NCI-H1092 treated with DMSO at 0.1 percent for 48 hours (cell line): ENCODE measurements at regions not wholly inside any gene's neighbourhood (a gene's known extent, or its start where the extent isn't known, plus 50 kb on each side); places are given as distances from the start of the nearest gene placed in this dataset.
A peak's percentile ranks its signal among the peaks of the same experiment; 100 is the strongest.
"Not testable (repeated sequence)": the region's sequence is repeated elsewhere in the genome, so short reads cannot be mapped to it uniquely, and the experiment has no call there.

ENCODE experiments used
- DNase-seq: peaks from one replicate; lab custom pipeline; 2025; lab: John Stamatoyannopoulos, UW

DNA sequence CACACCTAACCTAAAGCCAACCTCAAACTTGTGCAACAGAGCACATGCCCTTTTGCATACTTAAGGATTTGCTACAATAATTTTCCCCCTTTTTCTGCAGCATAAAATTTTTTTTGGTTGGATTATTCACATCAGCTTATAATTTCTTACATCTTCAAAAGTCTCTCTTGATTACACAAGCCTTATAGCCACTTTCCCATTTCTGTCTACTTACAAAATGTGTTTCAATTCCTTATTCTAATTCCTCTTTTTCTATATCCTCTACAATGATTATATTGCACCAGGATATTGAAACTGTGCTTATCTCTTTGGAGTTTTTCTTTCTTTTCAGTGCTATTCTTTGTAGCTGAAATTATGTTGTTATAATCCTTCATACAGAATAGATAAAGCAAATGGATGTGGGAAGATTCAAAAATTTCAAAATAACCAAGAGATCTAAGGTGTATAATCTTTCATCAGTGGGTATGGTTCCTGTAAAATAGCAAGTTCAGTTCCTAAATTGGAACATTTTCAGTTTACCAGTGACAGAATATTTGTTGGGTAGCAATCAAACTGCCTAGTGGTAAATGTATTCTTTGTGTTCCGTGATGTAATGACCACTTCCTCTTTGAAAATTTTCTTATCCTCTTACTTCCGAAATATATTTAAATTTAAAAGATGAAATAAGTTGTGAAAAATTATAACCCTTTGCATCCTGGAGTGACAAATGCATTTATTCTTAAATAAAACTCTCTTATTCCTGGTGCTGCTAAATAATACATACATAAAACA lies 386.8 kb upstream of the CHD1 start:
- no peak for DNase-seq

DNA sequence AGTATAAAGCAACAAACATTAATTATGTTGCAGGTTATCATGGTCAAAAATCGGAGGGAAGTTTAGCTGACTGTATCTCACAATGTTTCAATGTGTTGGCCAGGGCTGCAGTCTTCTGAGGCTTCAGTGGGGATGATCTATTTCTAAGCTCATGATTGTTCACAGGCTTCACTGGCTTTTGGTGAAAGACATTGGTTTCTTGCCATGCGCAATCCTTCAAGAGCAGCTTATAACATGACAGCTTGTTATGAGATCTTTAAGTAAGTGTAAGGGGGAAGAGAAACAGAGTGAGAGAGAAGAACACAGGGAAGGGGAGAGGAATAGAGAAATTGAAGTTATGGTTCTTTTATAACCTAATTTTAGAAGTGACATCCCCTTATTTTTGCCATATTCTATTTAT lies 385.9 kb upstream of the CHD1 start:
- no peak for DNase-seq

DNA sequence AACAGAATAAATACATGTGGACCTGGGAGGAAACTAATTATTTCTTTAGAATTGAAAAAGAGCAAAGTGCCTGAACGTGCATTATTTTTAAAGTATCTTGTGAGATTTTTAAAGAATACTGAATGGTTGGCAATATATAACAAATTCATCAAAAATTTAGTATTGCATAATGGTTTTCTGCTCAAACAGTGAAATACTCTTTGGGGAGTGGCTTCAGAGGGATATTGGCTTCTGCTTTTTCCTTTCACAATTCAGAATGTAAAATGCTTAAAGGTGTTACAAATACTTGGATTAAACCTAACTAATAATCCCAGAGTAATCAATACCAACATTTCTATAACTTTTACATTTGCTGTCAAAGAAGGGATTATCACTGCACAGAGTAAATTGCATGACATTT lies 379.3 kb upstream of the CHD1 start:
- no peak for DNase-seq

DNA sequence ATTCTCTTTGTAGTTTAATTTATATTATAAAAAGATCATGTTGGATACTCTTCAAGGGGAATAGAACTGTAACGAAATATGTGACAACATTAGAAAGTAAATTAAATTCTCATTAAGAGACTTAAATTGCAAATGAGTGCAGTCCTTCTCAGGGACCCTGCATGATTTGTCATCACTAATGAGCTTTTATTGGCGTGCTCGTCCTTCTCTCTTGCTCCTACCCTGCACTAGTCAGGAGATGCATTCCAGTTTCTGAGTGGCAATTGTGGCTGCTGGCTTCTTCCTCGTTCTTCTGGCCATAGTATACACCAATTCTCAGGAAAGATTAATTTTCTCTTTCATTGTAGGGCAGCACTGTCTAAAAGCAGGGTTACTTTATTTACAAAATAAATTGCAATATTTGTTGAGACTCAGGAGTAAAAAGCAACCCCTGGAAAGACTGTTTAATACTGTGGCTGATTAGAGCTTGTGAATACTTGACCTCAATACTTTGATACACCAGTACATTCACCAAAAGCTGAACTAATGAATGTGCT lies 376.3 kb upstream of the CHD1 start:
- no peak for DNase-seq

DNA sequence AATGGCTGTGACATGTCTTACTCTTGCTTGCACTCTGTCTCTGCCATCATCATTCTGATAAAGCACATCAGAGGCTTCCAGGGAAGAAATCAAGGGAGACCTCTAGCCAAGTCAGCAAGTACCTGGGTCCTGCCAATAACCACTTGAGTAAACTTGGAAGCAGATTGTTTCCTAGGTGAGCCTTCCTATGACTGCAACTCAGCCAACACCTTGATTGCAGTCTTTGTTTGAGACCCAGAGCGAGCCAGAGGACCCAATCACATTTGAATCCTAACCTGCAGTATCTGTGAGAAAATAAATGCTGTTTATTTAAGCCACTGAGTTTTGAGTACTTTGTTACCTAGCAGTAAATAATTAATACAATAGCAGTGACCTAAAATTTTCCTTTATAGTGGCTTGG lies 356.8 kb upstream of the CHD1 start:
- DNase-seq: no peak

DNA sequence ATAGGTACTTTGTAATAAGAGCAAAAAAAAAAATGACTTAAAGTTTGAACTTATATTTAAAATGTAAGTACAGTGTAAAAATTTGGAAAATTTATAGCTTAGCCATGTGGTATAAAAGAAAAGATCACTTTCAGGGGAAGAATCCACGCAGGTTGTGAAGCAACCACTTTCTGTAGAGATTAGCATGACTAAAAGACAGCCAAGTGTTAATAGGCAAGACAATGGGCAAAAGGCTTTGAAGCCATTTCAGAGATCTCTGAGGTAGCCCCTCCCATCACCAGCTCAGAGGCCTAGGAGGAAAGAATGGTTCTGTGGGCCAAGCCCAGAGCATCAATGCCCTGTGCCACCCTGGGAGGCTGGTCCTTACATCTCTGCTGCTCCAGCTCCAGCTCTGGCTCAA lies 346.3 kb upstream of the CHD1 start:
- no peak for DNase-seq

DNA sequence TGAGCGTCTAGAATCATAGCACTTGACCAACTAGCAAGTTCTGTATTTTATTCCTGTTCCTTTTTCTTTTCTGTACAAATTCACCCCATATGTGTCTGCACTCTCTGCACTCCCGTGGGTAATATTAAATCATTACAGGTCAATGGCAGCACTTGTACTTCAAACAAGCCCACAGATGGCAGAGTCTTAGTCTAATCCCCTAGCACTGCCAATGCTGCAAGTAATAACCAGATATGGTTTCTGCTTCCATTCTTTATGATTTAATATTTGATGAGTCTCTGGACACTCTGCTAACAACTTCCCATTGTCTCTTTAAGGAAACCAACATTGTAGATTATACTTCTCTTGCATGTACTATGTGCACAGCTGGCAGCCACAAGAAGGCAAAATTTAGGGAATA lies 343.8 kb upstream of the CHD1 start:
- peak; percentile 7 for DNase-seq

DNA sequence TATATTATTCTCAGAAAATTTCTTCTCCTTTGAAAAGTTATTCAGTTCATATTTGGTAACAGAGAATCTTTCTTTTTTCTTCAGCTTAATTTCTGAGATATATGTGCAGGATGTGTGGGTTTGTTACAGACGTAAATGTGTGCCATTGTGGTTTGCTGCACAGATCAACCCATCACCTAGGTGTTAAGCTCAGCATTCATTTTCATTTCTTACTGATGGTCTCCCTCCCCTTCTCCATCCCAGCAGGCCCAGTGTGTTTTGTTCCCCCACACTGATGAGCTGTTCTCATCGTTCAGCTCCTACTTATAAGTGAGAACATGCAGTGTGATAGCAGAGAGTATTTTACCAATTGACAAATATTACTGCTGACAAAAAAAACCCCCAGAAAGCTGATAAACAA lies 330.0 kb upstream of the CHD1 start:
- no peak for DNase-seq

DNA sequence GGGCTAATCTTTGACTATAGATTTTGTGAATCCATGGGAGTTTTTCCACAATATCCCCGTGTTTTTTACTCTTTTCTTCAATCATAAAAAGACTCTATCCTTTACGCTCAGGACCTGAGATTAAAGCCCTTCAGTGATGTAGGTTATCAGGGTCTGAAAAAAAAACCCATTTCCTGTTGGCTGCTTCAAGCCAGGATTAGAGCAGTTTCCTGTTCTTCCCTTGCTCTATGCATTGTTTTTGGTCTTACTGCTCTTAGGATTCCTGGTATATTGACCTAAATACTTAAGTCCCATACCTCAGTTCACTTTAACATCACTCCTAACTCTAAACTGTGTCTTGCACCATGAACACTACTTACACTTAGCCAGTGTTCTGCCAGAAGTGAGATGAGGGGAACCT lies 319.3 kb upstream of the CHD1 start:
- no peak for DNase-seq

DNA sequence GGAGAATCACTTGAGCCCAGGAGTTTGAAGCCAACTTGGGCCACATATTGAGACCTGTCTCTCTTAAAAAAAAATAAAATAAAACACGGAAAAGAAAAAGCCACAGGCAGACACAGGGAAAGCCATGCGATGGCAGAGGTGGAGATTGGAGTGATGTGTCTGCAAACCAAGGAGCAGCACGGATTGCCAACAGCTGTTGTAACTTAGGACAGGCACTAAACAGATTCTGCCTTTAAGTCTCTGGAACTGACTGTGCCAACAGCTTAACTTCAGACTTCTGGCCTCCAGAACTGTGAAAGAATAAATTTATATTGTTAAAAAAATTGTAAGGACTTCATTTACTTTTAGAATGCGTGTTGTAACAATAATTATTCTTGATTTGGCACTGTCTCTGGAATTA lies 318.5 kb upstream of the CHD1 start:
- DNase-seq: no peak

DNA sequence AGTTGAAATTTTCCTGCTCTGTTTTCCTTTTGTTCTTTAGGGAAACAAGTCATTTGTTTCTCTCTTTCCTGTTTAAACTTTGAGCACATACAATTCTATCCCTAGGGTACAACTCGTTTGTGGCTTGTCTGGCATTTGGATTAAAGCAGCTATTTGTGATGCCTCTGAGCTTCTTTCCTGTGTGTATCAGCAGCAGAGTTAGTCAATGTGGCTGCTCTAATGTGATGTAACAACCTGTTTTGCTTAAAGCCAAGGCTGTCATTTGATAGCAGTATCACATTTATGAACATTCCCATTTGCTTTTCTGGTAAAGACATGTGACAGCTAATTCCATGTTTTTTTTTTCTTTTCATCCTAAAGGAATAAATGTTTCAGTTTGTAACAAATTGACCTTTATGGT lies 314.3 kb upstream of the CHD1 start:
- no peak for DNase-seq

DNA sequence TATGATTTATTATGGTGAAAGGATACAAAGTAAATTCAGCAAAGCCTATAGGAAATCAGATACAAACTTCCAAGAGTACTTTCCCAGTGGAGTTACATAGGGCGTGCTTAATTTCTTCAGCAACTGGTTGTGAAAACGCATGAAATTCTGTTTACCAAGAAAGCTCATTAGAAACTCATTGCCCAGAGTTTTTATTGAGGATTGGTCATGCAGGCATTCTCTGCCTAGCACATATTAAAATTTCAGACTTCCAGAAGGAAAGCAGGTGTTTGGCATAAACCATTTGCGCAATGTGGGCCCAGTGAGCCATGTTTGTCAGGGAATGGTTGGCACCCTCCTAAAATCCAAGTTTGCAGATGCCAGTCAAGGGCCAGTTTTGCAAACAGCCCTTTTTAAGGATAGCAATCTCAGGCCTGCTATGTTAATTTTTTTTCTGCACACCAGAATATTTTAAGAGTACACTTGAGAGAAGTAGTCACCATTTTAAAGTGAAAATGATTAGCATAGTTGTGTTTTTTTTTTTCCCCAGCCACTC lies 311.1 kb upstream of the CHD1 start:
- no peak for DNase-seq

DNA sequence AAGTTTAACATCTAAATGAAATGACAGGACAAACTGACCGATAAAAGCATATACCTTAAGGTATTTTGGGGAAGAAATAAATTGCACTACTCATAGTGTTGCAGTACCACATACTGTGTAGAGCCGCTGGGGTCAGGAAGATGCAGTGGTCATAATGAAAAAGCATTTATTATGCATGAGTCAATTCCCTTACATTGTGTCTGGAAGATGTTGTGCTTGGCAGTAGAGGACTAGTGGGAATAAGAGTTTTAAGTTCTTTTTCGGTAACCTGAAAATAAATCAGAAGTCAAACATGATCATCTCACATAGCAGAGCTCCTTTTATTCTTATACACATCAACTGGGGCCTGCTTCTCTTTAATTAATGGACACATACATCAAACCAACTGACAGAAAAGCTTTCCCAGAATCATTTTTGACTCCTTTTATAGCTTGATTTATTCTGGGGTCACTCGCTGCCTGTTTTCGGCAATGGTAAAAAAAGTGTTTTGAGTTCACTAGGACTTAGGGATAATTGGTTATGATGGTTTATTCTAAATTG lies 262.5 kb upstream of the CHD1 start:
- no peak for DNase-seq

DNA sequence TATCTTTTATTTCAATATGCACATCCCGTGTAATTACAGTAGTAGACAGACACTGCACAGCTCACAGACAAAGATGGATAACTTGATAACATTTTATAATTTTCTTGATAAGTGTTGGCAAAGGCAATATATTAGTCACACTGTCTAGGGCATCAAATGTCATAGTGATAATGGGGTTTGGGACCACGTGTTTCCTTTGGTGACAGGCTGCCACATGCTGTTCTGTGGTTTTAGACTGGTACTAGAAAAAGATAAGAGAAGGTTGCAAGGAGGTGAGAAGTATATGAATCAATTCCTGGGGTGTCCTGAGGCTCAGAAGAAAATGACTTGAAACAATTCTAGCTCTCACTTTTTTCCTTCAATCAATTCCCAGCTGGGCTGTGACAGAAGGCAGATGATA lies 258.8 kb upstream of the CHD1 start:
- DNase-seq: no peak

DNA sequence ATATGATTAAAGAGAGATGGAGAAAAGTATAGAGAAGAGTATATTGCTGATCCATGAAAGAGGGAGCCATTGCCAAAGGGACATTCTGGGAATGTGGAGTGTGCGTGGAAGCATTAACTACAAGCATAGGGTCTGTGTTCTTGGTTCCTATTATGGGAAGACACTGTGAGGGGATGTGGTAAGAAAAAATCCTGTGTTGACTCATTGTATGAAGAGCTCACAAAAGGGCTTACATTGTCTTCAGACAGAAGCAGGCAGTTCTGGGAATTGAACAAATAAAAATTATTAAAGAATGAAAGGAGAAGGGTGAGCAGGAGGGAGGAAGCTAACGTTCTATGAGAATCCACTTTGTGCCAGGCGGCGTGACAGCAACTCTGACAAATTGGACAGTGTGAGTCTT lies 250.4 kb upstream of the CHD1 start:
- no peak for DNase-seq

DNA sequence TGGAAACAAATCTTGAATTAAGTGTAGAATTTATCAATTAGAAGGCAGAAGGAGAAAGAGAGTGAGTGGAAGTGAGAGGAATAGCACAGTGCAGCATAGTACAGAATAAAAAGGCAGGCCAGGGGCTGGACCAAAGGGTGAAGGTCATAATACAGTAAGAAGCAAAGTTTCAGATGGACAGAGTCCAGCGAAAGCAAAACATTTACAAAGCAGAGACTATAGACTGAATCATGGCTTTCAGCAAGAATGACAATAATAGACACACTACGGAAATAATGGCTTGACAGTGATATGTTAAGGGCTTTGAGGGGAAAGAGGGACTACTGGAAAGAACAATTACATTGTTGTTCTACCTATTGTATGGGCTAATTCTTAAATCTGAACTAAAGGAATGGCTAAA lies 249.0 kb upstream of the CHD1 start:
- no peak for DNase-seq

DNA sequence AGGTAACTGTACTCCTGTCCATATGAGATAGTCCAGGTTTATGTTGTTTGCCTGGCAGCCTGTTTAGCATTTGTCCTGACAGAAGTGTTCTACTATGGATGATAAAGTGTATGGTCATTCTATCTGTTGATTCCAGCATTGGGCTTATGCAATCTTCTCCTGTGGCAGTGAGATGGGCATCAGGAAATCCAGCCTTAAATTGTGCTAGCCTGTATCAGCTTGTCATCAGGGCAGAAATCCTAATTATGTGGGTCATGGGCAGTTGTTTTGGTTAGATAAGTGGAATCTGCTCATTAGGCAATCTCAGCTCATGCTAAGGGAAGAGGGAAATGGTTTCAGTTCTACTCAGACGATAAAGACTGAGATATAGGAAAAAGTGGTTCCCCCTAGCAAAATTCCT lies 247.4 kb upstream of the CHD1 start:
- DNase-seq: no peak

DNA sequence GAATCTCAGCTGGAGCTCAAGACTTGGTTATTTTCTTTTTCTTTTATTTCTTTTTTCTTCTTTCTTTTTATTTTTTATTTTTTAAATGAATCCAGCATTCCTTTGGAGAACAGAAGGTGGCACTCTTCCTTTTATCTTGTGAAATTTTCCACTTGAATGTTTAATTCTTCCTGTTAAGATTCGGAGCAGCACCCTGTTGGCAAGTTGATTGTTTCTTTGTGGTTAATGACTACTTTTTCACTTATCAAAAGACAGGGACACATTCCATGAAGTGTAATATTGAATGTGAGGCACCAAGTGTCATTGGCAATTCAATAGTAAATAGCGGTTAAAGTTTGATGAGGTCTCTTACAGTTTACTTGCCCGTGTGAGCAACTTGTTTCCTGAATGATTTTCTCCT lies 240.5 kb upstream of the CHD1 start:
- DNase-seq: no peak

DNA sequence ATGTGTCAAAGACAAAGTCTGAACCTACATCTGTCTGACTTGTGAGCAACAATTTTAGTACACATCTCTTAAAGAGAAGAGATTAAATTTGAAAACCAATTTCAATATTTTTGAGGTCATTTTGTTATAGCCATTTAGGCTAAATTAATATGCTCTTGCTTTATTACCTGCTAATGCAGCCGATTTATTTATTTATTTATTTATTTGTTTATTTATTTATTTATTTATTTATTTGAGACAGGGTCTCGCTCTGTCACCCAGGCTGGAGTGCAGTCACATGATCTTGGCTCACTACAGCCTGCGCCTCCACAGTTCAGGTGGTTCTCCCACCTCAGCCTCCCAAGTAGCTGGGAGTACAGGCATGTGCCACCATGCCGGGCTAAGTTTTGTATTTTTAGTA lies 232.7 kb upstream of the CHD1 start:
- DNase-seq: not testable (repeated sequence)

DNA sequence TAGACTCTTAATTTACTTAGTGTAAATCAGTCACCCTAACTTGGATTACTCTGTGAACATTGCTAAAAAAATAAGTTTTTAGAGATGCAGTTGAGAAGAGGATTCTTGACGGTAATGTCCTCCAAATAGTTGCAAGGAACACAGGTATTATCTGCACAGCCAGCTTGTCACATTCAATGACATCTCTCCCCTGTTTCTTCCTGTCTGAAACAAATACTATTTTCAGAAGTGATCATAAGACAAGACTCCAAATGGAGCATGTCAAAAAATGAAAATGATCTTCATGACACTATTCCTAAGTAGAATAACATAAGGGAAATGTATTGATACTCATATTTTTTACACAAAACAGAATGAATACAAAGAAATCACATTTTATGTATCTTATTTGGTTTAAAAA lies 227.9 kb upstream of the CHD1 start:
- no peak for DNase-seq

DNA sequence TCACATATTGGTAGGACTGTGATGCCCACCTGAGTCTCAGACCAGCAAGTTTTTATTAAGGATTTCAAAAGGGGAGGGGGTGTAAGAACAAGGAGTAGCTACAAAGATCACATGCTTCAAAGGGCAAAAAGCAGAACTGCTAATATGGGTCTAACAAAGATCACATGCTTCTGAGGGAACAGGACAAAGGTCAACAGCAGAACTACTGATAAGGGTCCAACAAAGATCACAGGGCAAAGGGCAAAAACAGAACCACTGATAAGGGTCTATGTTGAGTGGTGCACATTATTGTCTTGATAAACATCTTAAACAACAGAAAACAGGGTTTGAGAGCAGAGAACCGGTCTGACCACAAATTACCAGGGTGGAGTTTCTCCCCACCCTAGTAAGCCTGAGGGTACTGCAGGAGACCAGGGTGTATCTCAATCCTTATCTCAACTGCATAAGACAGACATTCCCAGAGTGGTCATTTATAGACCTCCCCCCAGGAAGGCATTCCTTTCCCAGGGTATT lies 214.5 kb upstream of the CHD1 start:
- not testable (repeated sequence) for DNase-seq

DNA sequence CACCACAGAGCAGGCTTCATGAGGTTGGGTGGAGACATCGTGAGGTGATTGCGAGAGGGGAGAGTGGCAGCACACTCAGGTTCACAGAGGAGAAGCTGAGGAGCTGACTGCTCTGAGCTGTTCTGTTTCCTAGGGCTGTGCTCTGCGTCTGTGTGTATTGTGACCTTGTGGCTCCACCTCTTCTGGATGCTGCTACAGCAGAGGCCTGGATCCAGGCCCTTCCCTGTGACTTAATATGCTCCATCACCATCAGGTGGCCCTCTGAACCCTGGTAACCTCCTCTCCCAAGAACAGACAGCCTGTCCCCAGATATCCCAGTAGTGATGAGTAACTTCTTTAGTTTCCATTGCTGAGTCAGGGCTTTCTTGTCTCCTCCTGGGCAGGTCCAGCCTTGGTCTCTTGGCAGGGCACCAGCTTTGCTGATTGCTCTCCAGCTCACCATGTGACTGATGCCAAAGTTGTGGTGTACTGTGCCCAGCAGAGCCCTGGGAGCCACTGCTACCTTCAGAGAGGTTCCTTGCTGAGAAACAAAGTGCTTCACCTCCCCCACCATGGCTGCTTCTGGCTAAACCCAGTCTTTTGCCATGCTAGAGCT lies 212.8 kb upstream of the CHD1 start:
- no peak for DNase-seq

DNA sequence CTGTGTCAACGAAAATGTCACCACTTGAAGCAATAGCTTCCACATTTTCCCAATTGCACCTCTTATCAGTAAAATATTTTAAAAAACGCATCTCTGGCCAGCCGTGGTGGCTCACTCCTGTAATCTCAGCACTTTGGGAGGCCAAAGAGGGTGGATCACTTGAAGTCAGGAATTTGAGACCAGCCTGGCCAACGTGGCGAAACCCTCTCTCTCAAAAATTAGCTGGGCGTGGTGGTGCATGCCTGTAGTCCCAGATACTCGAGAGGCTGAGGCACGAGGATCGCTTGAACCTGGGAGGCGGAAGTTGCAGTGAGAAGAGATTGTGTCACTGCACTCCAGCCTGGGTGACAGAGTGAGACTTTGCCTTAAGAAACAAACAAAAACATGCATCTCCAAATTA lies 210.1 kb upstream of the CHD1 start:
- DNase-seq: no peak
